ENCODE measurements at regions not wholly inside any gene's neighbourhood (a gene's known extent, or its start where the extent isn't known, plus 50 kb on each side); places are given as distances from the start of the nearest gene placed in this dataset.

DNA sequence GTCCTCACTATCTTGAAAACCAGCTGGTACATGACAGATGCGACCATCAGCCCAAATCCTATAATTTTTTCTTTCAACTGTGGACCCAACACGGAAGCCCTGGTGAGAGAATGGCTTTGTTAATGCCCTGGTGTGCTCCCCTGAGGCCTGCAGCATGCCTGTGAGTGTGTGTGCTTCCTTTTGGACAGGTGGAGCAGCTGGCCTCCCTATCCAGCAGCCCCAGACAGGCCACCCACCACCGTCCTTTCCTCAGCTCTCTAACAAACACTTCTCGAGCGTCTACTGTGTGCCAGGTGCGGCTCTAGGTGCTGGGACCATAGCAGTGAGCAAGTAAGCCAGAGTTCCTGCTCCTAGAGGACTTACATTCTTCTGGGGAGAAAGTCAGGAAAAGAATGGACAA, 78.9 kb upstream of the GZMB start:
- no peak for DNase-seq
- no peak for TF ChIP-seq EZH2phosphoT487 (IDR thresholded peaks at IDR 0.05; ENCODE audit: low read length)
- TF ChIP-seq EZH2 (optimal IDR thresholded peaks at IDR 0.05; ENCODE audit: low read depth, low read length): no peak
- TF ChIP-seq CTCF (IDR thresholded peaks at IDR 0.05; ENCODE audit: low read length): no peak
- H3K4me2 ChIP-seq (ENCODE audit: low read depth, low read length): no peak overlapping the region

DNA sequence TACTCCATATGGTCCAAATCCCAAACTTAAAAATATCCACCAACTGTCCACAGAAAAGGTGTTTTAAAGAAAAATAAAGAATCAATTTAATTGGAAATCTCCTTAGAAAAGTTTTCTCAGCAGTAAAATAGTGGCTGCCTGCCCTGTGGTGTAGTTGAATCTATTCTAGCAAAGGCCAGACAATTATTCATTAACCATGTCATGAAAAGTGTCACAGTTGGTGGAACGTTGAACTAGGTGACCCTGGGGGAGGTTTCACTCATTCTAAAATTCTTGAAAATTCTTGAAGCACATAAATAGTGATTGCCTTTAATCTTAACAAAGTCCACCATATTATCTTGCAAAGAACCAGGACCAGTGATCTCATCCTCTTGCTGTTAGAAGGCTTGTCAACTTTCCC, 78.4 kb upstream of the GZMB start:
- no peaks in the 10 kb centered on the region for H3K36me3 ChIP-seq (replicated peaks; ENCODE audit: insufficient read depth, low read length)
- no peak overlapping the region for H3K4me3 ChIP-seq (ENCODE audit: low read length)
- H4K20me1 ChIP-seq (ENCODE audit: insufficient read depth, low read length): no peaks in the 10 kb centered on the region
- H3K9ac ChIP-seq (ENCODE audit: low read length): no peak overlapping the region
- no peaks in the 10 kb centered on the region for H3K27me3 ChIP-seq (replicated peaks; ENCODE audit: insufficient read depth, low read length)
- no peak overlapping the region for H3K27ac ChIP-seq (ENCODE audit: low read length)
- H2AFZ ChIP-seq (ENCODE audit: low read length): no peak overlapping the region
- H3K9me3 ChIP-seq (replicated peaks; ENCODE audit: insufficient read depth, low read length): no peaks in the 10 kb centered on the region
- no peak for DNase-seq
- H3K9me2 ChIP-seq (replicated peaks; ENCODE audit: insufficient read depth, low read length): no peaks in the 10 kb centered on the region
- TF ChIP-seq EZH2 (optimal IDR thresholded peaks at IDR 0.05; ENCODE audit: low read depth, low read length): no peak
- H3K79me2 ChIP-seq (ENCODE audit: low read length): no peaks in the 10 kb centered on the region
- H3K4me2 ChIP-seq (ENCODE audit: low read depth, low read length): no peak overlapping the region
- no peaks in the 10 kb centered on the region for H3K4me1 ChIP-seq (ENCODE audit: low read length)
- no peaks in the 10 kb centered on the region for H3F3A ChIP-seq (ENCODE audit: insufficient read depth, low read length)

More for the DNA sequence above, 78.9 kb upstream of the GZMB start:
- H4K20me1 ChIP-seq (ENCODE audit: insufficient read depth, low read length): no peaks in the 10 kb centered on the region
- no peaks in the 10 kb centered on the region for H3K4me1 ChIP-seq (ENCODE audit: low read length)
- no peak overlapping the region for H3K4me3 ChIP-seq (ENCODE audit: low read length)
- no peaks in the 10 kb centered on the region for H3K79me2 ChIP-seq (ENCODE audit: low read length)
- no peaks in the 10 kb centered on the region for H3K27me3 ChIP-seq (replicated peaks; ENCODE audit: insufficient read depth, low read length)
- H3K9ac ChIP-seq (ENCODE audit: low read length): no peak overlapping the region
- no peak overlapping the region for H2AFZ ChIP-seq (ENCODE audit: low read length)
- H3K27ac ChIP-seq (ENCODE audit: low read length): no peak overlapping the region
- H3K9me3 ChIP-seq (replicated peaks; ENCODE audit: insufficient read depth, low read length): no peaks in the 10 kb centered on the region
- no peaks in the 10 kb centered on the region for H3F3A ChIP-seq (ENCODE audit: insufficient read depth, low read length)
- H3K36me3 ChIP-seq (replicated peaks; ENCODE audit: insufficient read depth, low read length): no peaks in the 10 kb centered on the region
- no peaks in the 10 kb centered on the region for H3K9me2 ChIP-seq (replicated peaks; ENCODE audit: insufficient read depth, low read length)

DNA sequence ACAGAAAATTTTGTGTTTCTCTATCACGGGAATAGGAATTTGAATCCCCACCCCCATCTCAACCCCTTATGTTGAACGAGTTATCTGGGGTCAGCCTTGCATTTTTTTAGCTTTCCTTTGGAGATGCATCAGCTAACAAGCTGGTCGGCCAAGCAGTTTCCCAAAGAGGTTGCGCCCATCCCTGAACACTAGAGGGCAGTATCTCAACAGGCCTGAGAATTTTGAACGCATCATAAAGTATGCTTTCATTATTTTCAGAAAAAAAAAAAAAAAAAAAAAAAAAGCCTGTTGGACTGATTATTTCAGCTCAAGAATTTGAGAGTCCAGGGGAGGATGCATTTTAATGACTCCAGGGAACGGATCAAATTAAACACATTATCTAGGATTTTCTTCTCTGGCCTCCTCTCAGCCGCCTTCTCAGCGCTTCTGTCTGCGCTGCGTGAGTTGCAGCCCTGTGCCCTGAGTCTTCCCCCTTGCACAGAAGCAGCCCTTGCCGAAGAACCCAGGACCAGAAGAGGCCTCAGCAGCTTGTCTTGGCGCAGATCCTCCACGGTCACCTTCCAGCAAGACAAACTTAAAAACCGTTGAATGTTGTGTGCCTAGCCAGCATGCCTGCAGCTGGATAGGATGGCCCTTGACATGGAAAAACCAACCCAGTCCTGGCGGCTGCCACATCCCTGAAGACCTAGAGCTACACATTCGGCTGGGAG, 76.6 kb upstream of the GZMB start:
- TF ChIP-seq EZH2 (optimal IDR thresholded peaks at IDR 0.05; ENCODE audit: low read depth, low read length): no peak
- TF ChIP-seq CTCF (IDR thresholded peaks at IDR 0.05; ENCODE audit: low read length): peak; percentile 55
- H3K9me2 ChIP-seq (replicated peaks; ENCODE audit: insufficient read depth, low read length): no peaks in the 10 kb centered on the region
- no peak overlapping the region for H3K4me3 ChIP-seq (ENCODE audit: low read length)
- H3K27me3 ChIP-seq (replicated peaks; ENCODE audit: insufficient read depth, low read length): no peaks in the 10 kb centered on the region
- no peak overlapping the region for H3K9ac ChIP-seq (ENCODE audit: low read length)
- no peak overlapping the region for H3K4me2 ChIP-seq (ENCODE audit: low read depth, low read length)
- no peaks in the 10 kb centered on the region for H3K79me2 ChIP-seq (ENCODE audit: low read length)
- H2AFZ ChIP-seq (ENCODE audit: low read length): no peak overlapping the region
- H3K4me1 ChIP-seq (ENCODE audit: low read length): 0 out of 2 replicates have a peak, but pooled peaks cover 5% of the 10 kb centered on the region
- no peaks in the 10 kb centered on the region for H4K20me1 ChIP-seq (ENCODE audit: insufficient read depth, low read length)
- peak; percentile 38 for DNase-seq
- H3K27ac ChIP-seq (ENCODE audit: low read length): no peak overlapping the region
- no peaks in the 10 kb centered on the region for H3K9me3 ChIP-seq (replicated peaks; ENCODE audit: insufficient read depth, low read length)
- no peaks in the 10 kb centered on the region for H3K36me3 ChIP-seq (replicated peaks; ENCODE audit: insufficient read depth, low read length)
- no peaks in the 10 kb centered on the region for H3F3A ChIP-seq (ENCODE audit: insufficient read depth, low read length)

GRCh38 chr14:24708684-24709083, 74.7 kb upstream of the GZMB start:
- no peak overlapping the region for H2AFZ ChIP-seq (ENCODE audit: low read length)
- no peaks in the 10 kb centered on the region for H3K9me3 ChIP-seq (replicated peaks; ENCODE audit: insufficient read depth, low read length)
- TF ChIP-seq EZH2phosphoT487 (IDR thresholded peaks at IDR 0.05; ENCODE audit: low read length) (no peak), CTCF (IDR thresholded peaks at IDR 0.05; ENCODE audit: low read length) (no peak), EZH2 (optimal IDR thresholded peaks at IDR 0.05; ENCODE audit: low read depth, low read length) (no peak)
- no peaks in the 10 kb centered on the region for H3K79me2 ChIP-seq (ENCODE audit: low read length)
- H3F3A ChIP-seq (ENCODE audit: insufficient read depth, low read length): no peaks in the 10 kb centered on the region
- H3K36me3 ChIP-seq (replicated peaks; ENCODE audit: insufficient read depth, low read length): no peaks in the 10 kb centered on the region
- no peak overlapping the region for H3K9ac ChIP-seq (ENCODE audit: low read length)
- DNase-seq: no peak
- no peak overlapping the region for H3K4me3 ChIP-seq (ENCODE audit: low read length)
- H4K20me1 ChIP-seq (ENCODE audit: insufficient read depth, low read length): no peaks in the 10 kb centered on the region
- H3K27me3 ChIP-seq (replicated peaks; ENCODE audit: insufficient read depth, low read length): no peaks in the 10 kb centered on the region
- 0 out of 2 replicates have a peak, but pooled peaks cover 5% of the 10 kb centered on the region for H3K4me1 ChIP-seq (ENCODE audit: low read length)
- no peak overlapping the region for H3K27ac ChIP-seq (ENCODE audit: low read length)
- no peaks in the 10 kb centered on the region for H3K9me2 ChIP-seq (replicated peaks; ENCODE audit: insufficient read depth, low read length)
- H3K4me2 ChIP-seq (ENCODE audit: low read depth, low read length): no peak overlapping the region
